ES-I3 (cell line): ENCODE measurements at regions not wholly inside any gene's neighbourhood (a gene's known extent, or its start where the extent isn't known, plus 50 kb on each side); places are given as distances from the start of the nearest gene placed in this dataset.
"Not testable (repeated sequence)": the region's sequence is repeated elsewhere in the genome, so short reads cannot be mapped to it uniquely, and the experiment has no call there.

Experiments
- H3K36me3 ChIP-seq: 2 replicates; pipeline ENCODE4 v1.6.1; 2013; ENCODE audit warnings: mild to moderate bottlenecking, low read length, control low read depth, moderate library complexity; ENCODE audit not compliant: insufficient read depth
- H3K4me1 ChIP-seq: 2 replicates; pipeline ENCODE4 v1.6.1; 2013; ENCODE audit warnings: mild to moderate bottlenecking, control low read depth, low read length; ENCODE audit not compliant: insufficient read depth
- H3K9ac ChIP-seq: 2 replicates; pipeline ENCODE4 v1.6.1; 2013; ENCODE audit warnings: low read depth, mild to moderate bottlenecking, low read length, moderate library complexity
- H3K9me3 ChIP-seq: 2 replicates; pipeline ENCODE4 v1.6.1; 2013; ENCODE audit warnings: mild to moderate bottlenecking, low read length, moderate library complexity; ENCODE audit not compliant: control insufficient read depth, insufficient read depth

GRCh38 chr15:84360902-84361301 lies 125.3 kb downstream of the GOLGA6L4 start:
- H3K4me1 ChIP-seq, H3K36me3 ChIP-seq, H3K9ac ChIP-seq, H3K9me3 ChIP-seq: not testable (repeated sequence)

DNA sequence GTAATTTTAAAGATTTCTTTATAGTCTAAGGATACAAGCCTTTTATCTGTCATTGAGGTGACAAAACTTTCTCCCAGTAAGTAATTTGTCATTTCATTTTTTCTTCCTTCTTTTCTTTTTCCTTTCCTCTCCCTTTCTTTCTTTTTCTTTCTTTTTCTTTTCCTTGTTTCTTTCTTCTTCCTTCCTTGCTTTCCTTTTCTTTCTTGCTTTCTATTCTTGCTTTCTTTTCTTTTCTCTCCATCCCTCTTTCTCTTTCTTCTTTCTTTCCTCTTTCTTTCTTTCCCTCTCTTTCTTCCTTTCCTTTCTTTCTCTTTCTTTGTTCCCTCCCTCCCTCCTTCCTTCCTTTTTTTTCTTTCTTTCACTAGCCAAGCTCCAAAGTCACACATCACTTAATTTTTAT lies 148.8 kb downstream of the GOLGA6L4 start:
- not testable (repeated sequence) for H3K9ac ChIP-seq, H3K4me1 ChIP-seq, H3K36me3 ChIP-seq, H3K9me3 ChIP-seq

DNA sequence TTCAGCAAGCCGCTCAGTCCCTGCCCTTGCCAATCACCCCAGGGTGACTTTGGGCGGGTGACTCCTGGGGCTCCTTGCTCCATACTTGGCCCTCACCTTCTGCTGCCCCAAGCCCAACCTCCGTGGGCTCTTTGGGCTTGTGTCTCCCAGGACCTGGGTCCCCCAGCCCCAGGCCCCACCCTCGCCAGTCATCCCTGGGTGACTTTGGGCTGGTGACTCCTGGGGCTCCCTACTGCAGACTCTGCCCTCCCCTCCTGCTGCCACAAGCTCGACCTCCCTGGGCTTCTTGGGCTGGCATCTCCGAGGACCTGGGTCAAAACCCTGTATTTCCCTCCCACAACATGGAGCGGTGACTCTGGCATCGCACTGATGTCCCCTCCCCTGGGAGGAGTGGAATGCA lies 151.5 kb downstream of the GOLGA6L4 start:
- Histone ChIP-seq H3K9ac (no peak overlapping the region), H3K4me1 (no peaks in the 10 kb centered on the region), H3K36me3 (no peaks in the 10 kb centered on the region), H3K9me3 (no peaks in the 10 kb centered on the region)

GRCh38 chr15:84388201-84388600 lies 152.6 kb downstream of the GOLGA6L4 start:
- H3K9me3 ChIP-seq, H3K9ac ChIP-seq, H3K36me3 ChIP-seq, H3K4me1 ChIP-seq: not testable (repeated sequence)

DNA sequence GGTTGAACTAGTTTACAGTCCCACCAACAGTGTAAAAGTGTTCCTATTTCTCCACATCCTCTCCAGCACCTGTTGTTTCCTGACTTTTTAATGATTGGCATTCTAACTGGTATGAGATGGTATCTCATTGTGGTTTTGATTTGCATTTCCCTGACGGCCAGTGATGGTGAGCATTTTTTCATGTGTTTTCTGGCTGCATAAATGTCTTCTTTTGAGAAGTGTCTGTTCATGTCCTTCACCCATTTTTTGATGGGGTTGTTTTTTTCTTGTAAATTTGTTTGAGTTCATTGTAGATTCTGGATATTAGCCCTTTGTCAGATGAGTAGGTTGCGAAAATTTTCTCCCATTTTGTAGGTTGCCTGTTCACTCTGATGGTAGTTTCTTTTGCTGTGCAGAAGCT lies 153.1 kb downstream of the GOLGA6L4 start:
- not testable (repeated sequence) for H3K36me3 ChIP-seq, H3K9ac ChIP-seq, H3K4me1 ChIP-seq, H3K9me3 ChIP-seq

DNA sequence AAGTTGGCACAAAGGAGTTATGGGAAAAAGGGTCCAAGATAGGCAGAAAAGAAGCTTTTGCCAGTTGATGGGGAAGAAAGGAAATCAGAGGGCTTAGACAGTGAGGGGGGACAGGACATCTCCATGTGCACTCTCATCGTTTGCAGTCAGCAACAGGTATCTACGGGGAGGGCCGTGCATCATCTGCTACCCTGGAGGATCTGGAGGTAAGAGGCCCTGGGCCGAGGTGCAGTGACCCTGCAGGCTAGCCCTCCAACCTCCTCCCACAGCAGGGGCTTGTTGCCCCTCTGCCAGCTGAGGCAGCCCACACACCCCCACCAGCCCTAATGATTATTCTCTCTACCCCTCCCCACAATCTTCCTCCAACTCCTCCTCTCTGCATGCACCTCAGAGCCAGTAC lies 154.8 kb downstream of the GOLGA6L4 start:
- H3K4me1 ChIP-seq, H3K9me3 ChIP-seq, H3K36me3 ChIP-seq, H3K9ac ChIP-seq: not testable (repeated sequence)

GRCh38 chr15:84391191-84391590 lies 155.6 kb downstream of the GOLGA6L4 start:
- H3K9me3 ChIP-seq, result no peaks in the 10 kb centered on the region
- no peaks in the 10 kb centered on the region for H3K4me1 ChIP-seq
- no peaks in the 10 kb centered on the region for H3K36me3 ChIP-seq
- no peak overlapping the region for H3K9ac ChIP-seq

- H3K4me1 ChIP-seq, H3K36me3 ChIP-seq, H3K9ac ChIP-seq, H3K9me3 ChIP-seq: not testable (repeated sequence)
Observed at GRCh38 chr15:84392020-84392419, 156.4 kb downstream of the GOLGA6L4 start.

- not testable (repeated sequence) for H3K9ac ChIP-seq, H3K4me1 ChIP-seq, H3K36me3 ChIP-seq, H3K9me3 ChIP-seq
Observed at GRCh38 chr15:84393386-84393936, 157.9 kb downstream of the GOLGA6L4 start.

DNA sequence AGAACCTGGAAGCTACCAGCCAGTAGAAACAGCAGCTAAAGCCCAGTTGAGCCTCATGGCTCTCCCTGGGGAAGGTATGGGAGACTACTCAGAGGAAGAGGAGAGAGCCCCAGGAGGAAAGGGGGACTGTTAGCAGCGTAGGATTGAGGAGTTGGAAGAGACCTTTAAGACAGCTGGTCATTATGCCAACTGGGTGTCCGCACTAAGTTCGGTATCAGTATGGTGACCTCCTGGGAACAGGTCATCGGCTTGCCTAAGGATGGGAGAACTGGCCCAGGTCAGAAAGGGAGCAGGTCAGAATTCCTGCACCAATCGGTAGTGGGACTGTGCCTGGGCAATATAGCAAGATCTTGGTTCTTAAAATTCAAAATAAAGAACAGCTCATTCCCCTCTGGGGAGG lies 158.4 kb downstream of the GOLGA6L4 start:
- H3K4me1 ChIP-seq, H3K9me3 ChIP-seq, H3K9ac ChIP-seq, H3K36me3 ChIP-seq: not testable (repeated sequence)

GRCh38 chr15:84395384-84395783 lies 159.8 kb downstream of the GOLGA6L4 start:
- not testable (repeated sequence) for H3K9me3 ChIP-seq, H3K4me1 ChIP-seq, H3K9ac ChIP-seq, H3K36me3 ChIP-seq

DNA sequence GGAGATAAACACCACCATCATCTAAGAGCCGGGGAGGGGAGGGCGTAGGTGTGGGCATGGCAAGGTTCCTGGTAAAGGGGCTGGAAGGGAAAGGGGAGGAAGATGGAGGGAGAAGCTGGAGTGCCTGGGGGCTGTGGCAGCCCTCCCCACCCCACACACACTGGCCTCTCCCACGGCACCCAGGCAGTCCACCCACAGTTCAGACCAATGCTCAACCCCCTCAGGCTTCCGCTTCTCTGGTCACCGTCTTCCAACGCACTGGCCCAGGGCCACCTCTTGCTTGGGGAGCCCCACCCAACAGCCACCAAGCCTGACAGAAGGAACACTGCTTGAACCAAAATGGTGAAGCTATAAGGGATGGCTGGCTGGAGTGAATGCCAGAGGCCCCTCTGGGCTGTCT lies 160.3 kb downstream of the GOLGA6L4 start:
- not testable (repeated sequence) for H3K9ac ChIP-seq

DNA sequence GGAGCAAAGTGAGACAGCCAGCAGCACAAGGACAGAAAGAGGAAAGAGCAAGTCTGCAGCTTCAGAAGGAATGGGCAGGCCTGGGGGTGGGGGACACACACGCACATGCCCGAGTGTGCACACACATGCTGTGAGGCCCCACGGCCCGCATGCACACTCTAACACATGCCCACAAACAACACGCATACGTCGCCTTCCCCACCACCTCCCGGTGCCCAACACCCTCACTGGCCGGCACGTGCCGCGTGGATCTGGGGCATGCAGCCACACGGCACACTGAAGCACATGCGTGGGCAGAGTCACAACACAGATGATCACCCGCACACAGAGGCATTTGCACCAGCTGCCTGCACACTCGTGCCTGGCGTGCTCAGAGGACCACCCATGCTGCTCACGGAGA lies 161.5 kb downstream of the GOLGA6L4 start:
- H3K9ac ChIP-seq, H3K36me3 ChIP-seq, H3K4me1 ChIP-seq, H3K9me3 ChIP-seq: not testable (repeated sequence)

More for the DNA sequence above, 160.3 kb downstream of the GOLGA6L4 start:
- H3K9me3 ChIP-seq, H3K36me3 ChIP-seq, H3K4me1 ChIP-seq: not testable (repeated sequence)

DNA sequence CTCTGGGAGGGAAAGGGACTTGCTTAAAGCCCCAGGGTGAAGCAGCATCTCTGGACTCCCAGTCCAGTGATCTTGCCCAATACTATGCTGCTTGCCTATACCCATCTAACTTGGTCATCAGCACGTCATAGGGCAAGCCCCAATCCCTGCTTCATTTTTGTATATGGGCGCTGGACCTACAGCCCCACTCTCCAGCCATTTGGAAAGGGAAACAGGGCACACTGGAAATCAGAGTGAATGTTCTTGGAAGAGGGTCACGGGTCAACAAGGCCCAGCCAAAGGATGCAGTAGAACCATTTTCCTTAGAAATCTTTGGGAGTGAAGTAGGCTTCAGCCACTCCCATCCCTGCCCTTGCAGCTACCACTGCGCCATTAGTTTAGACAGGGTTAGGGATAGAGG lies 162.5 kb downstream of the GOLGA6L4 start:
- not testable (repeated sequence) for H3K9ac ChIP-seq, H3K4me1 ChIP-seq, H3K36me3 ChIP-seq, H3K9me3 ChIP-seq

GRCh38 chr15:84398763-84399701 lies 163.5 kb downstream of the GOLGA6L4 start:
- H3K9ac ChIP-seq, result no peak overlapping the region
- no peaks in the 10 kb centered on the region for H3K9me3 ChIP-seq
- no peaks in the 10 kb centered on the region for H3K36me3 ChIP-seq
- H3K4me1 ChIP-seq, result no peaks in the 10 kb centered on the region
